ENCODE measurements at regions not wholly inside any gene's neighbourhood (a gene's known extent, or its start where the extent isn't known, plus 50 kb on each side); places are given as distances from the start of the nearest gene placed in this dataset.

DNA sequence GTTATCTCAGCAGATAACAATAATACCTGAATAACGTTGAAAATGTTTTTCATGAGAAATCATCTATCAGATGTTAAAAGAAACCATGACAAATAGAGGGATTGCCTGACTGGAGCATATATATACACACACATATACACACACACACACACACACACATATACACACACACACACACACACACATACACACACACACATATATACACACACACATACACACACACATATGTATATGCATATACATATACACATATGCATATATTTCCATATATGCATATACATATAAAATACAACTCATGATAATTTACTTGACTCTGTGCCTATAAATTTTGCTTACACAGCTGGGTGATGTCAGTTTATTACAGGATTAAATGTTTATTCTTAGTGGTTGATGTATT lies 847.3 kb upstream of the ADAMTS5 start:
- Histone ChIP-seq H4K20me1 (ENCODE audit: insufficient read depth, low read length, poor library complexity, severe bottlenecking) (no peaks in the 10 kb centered on the region), H3F3A (ENCODE audit: low read depth) (no peaks in the 10 kb centered on the region), H2AFZ (ENCODE audit: low read length) (no peak overlapping the region), H3K79me2 (ENCODE audit: insufficient read depth, low read length) (no peaks in the 10 kb centered on the region), H3K9me3 (ENCODE audit: insufficient read depth, low read depth, low read length) (no peaks in the 10 kb centered on the region), H3K4me1 (ENCODE audit: insufficient read depth, low read length, poor library complexity, severe bottlenecking) (no peaks in the 10 kb centered on the region), H3K9me2 (replicated peaks; ENCODE audit: low read depth, low read length) (no peaks in the 10 kb centered on the region), H3K4me3 (ENCODE audit: low read length, poor library complexity, severe bottlenecking) (no peak overlapping the region), H3K4me2 (ENCODE audit: low read depth, low read length, poor library complexity, severe bottlenecking) (no peak overlapping the region), H3K9ac (ENCODE audit: low read depth, low read length, poor library complexity, severe bottlenecking) (no peak overlapping the region), H3K27me3 (ENCODE audit: insufficient read depth, low read length, poor library complexity, severe bottlenecking) (no peaks in the 10 kb centered on the region), H3K36me3 (ENCODE audit: insufficient read depth, low read length) (no peaks in the 10 kb centered on the region)
- no peak for TF ChIP-seq EZH2phosphoT487 (IDR thresholded peaks at IDR 0.05; ENCODE audit: borderline replicate concordance)
- TF ChIP-seq, protein P1, sequence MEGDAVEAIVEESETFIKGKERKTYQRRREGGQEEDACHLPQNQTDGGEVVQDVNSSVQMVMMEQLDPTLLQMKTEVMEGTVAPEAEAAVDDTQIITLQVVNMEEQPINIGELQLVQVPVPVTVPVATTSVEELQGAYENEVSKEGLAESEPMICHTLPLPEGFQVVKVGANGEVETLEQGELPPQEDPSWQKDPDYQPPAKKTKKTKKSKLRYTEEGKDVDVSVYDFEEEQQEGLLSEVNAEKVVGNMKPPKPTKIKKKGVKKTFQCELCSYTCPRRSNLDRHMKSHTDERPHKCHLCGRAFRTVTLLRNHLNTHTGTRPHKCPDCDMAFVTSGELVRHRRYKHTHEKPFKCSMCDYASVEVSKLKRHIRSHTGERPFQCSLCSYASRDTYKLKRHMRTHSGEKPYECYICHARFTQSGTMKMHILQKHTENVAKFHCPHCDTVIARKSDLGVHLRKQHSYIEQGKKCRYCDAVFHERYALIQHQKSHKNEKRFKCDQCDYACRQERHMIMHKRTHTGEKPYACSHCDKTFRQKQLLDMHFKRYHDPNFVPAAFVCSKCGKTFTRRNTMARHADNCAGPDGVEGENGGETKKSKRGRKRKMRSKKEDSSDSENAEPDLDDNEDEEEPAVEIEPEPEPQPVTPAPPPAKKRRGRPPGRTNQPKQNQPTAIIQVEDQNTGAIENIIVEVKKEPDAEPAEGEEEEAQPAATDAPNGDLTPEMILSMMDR (conservative IDR thresholded peaks at IDR 0.05; ENCODE audit: low read length), result no peak

DNA sequence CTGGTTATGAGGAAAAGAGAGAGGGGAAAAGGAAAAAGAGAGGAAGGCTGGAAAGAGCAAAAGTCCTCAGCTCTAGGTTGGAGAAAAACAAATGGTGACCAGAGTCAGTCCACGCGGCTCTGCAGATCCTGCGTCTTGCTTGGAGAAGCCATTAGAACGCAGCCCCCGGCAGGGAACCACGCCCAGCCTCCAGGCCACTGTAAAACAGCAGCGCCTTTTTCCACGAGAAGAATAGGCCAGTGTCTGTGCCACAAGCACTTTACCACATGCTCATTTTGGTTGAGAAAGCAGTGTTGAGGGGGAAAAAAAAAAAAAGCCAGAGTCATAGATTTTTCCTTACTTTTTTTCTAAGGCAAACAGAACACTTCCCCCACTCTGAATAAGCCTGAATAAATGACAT lies 846.9 kb upstream of the ADAMTS5 start:
- TF ChIP-seq EZH2phosphoT487 (IDR thresholded peaks at IDR 0.05; ENCODE audit: borderline replicate concordance), result no peak
- TF ChIP-seq, protein P1 (conservative IDR thresholded peaks at IDR 0.05; ENCODE audit: low read length), result no peak
- Histone ChIP-seq H3F3A (ENCODE audit: low read depth) (no peaks in the 10 kb centered on the region), H3K36me3 (ENCODE audit: insufficient read depth, low read length) (no peaks in the 10 kb centered on the region), H3K4me1 (ENCODE audit: insufficient read depth, low read length, poor library complexity, severe bottlenecking) (no peaks in the 10 kb centered on the region), H3K9me2 (replicated peaks; ENCODE audit: low read depth, low read length) (no peaks in the 10 kb centered on the region), H3K9ac (ENCODE audit: low read depth, low read length, poor library complexity, severe bottlenecking) (no peak overlapping the region), H2AFZ (ENCODE audit: low read length) (no peak overlapping the region), H3K9me3 (ENCODE audit: insufficient read depth, low read depth, low read length) (no peaks in the 10 kb centered on the region), H4K20me1 (ENCODE audit: insufficient read depth, low read length, poor library complexity, severe bottlenecking) (no peaks in the 10 kb centered on the region), H3K4me3 (ENCODE audit: low read length, poor library complexity, severe bottlenecking) (no peak overlapping the region), H3K4me2 (ENCODE audit: low read depth, low read length, poor library complexity, severe bottlenecking) (no peak overlapping the region), H3K27me3 (ENCODE audit: insufficient read depth, low read length, poor library complexity, severe bottlenecking) (no peaks in the 10 kb centered on the region), H3K79me2 (ENCODE audit: insufficient read depth, low read length) (no peaks in the 10 kb centered on the region)

DNA sequence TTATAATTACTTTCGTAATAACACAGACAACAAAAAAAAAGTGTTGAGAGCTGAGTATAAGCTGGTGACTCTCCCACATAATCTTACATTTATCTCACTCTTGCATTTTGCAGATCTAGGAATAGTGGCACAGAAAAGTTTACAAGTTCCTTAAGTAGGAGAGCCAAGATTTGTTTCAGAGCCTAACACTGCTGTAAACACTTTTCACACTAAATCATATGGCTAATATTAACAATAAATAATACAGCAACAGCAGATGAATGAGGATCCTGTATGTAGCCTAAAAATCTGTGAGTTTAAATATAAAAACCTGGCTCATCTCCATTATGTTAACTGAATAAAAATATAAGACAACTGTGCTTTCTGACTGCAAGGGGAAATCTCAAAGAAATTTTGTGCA lies 846.5 kb upstream of the ADAMTS5 start:
- Histone ChIP-seq H3K27me3 (ENCODE audit: insufficient read depth, low read length, poor library complexity, severe bottlenecking) (no peaks in the 10 kb centered on the region), H2AFZ (ENCODE audit: low read length) (no peak overlapping the region), H4K20me1 (ENCODE audit: insufficient read depth, low read length, poor library complexity, severe bottlenecking) (no peaks in the 10 kb centered on the region), H3K9me2 (replicated peaks; ENCODE audit: low read depth, low read length) (no peaks in the 10 kb centered on the region), H3K4me1 (ENCODE audit: insufficient read depth, low read length, poor library complexity, severe bottlenecking) (no peaks in the 10 kb centered on the region), H3K9ac (ENCODE audit: low read depth, low read length, poor library complexity, severe bottlenecking) (no peak overlapping the region), H3K4me3 (ENCODE audit: low read length, poor library complexity, severe bottlenecking) (no peak overlapping the region), H3K79me2 (ENCODE audit: insufficient read depth, low read length) (no peaks in the 10 kb centered on the region), H3K9me3 (ENCODE audit: insufficient read depth, low read depth, low read length) (no peaks in the 10 kb centered on the region), H3F3A (ENCODE audit: low read depth) (no peaks in the 10 kb centered on the region), H3K36me3 (ENCODE audit: insufficient read depth, low read length) (no peaks in the 10 kb centered on the region), H3K4me2 (ENCODE audit: low read depth, low read length, poor library complexity, severe bottlenecking) (no peak overlapping the region)
- TF ChIP-seq, protein P1 (conservative IDR thresholded peaks at IDR 0.05; ENCODE audit: low read length), result no peak
- TF ChIP-seq EZH2phosphoT487 (IDR thresholded peaks at IDR 0.05; ENCODE audit: borderline replicate concordance), result no peak

Measured in Loucy (cell line).